GM10266 (cell line): ENCODE measurements at regions not wholly inside any gene's neighbourhood (a gene's known extent, or its start where the extent isn't known, plus 50 kb on each side); places are given as distances from the start of the nearest gene placed in this dataset.
A peak's percentile ranks its signal among the peaks of the same experiment; 100 is the strongest.
"Not testable (repeated sequence)": the region's sequence is repeated elsewhere in the genome, so short reads cannot be mapped to it uniquely, and the experiment has no call there.

Experiments used
- DNase-seq: peaks from one replicate; pipeline ENCODE4 v3.0.0; 2012; ENCODE audit errors: extremely low spot score
- CTCF ChIP-seq: IDR thresholded peaks from 2 replicates; pipeline ENCODE4 v1.5.1; 2012; ENCODE audit warnings: mild to moderate bottlenecking, low read depth; ENCODE audit not compliant: control insufficient read depth, insufficient read depth; ENCODE audit errors: missing control alignments

GRCh38 chr9:42368279-42368881 is 184.9 kb downstream of the SPATA31A6 start:
- not testable (repeated sequence) for DNase-seq

- DNase-seq: not testable (repeated sequence)
Observed at GRCh38 chr9:42370172-42370571, 186.7 kb downstream of the SPATA31A6 start.

DNA sequence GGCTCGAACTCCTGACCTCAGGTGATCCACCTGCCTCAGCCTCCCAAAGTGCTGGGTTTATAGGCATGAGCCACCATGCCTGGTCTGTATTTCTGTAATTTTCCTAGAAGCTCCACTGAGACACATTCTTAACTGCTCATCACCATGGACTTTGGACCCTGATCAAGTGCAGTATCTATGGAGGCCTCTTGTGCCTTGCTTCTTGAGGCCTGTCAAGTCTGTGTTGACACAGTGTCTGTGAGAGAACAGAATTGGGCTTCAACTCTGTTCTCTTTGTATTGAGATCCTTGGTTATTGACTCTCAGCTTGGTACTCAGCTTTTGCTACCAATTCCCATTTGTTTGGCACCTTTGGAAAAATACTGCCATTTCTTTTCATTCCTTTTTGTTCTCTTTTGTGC is 188.0 kb downstream of the SPATA31A6 start:
- not testable (repeated sequence) for DNase-seq

DNA sequence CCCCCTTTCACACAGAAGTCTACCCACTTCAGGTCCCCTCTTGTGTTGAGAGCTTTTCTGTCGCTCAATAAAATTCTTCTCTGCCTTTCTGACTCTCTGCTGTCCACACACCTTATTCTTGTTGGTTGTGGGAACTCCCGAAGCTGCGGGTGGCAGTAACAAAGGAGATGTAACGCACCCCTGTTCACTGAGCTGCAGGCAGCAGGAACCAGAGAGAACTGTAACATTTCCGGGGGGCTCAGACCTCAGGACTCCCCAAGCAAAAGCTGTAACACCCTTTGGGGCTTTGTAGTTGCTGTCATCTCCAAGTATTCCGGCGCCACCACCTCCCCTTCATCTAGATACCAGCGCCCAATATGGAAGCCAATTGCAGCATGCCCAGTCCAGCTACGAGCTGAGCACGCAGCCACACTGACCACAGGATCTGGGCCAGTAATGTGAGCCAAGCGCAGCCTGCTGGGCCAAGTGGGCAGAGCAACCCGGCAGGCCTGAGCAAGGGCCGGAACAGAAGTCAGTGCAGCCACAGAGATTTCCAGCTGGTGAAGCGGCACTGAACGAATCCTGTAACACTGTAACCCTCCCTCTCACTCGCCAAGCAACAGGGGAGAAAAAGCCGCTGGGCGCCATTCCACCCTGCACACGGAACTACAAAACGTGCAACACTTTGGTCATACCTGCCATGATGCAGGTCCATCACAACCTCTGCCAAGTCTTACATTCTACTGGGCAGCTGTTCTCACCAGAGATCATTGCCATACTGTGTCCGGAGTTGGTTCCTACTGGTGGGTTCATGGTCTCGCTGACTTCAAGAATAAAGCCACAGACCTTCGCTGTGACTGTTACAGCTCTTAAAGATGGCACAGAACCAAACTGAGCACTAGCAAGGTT is 194.3 kb downstream of the SPATA31A6 start:
- DNase-seq: not testable (repeated sequence)

- DNase-seq: no peak
- no peak for TF ChIP-seq CTCF
Observed at GRCh38 chr9:42378418-42378815, 195.0 kb downstream of the SPATA31A6 start.

- not testable (repeated sequence) for DNase-seq
Observed at GRCh38 chr9:42379602-42380001, 196.1 kb downstream of the SPATA31A6 start.

- DNase-seq: not testable (repeated sequence)
Observed at GRCh38 chr9:42384585-42384984, 201.1 kb downstream of the SPATA31A6 start.

GRCh38 chr9:42385574-42386120 is 202.2 kb downstream of the SPATA31A6 start:
- not testable (repeated sequence) for DNase-seq

- TF ChIP-seq CTCF: no peak
- peak; percentile 43 for DNase-seq
Observed at GRCh38 chr9:42386477-42386876, 203.0 kb downstream of the SPATA31A6 start.

GRCh38 chr9:42388146-42388690 is 204.8 kb downstream of the SPATA31A6 start:
- DNase-seq: peak; percentile 42
- TF ChIP-seq CTCF: no peak

DNA sequence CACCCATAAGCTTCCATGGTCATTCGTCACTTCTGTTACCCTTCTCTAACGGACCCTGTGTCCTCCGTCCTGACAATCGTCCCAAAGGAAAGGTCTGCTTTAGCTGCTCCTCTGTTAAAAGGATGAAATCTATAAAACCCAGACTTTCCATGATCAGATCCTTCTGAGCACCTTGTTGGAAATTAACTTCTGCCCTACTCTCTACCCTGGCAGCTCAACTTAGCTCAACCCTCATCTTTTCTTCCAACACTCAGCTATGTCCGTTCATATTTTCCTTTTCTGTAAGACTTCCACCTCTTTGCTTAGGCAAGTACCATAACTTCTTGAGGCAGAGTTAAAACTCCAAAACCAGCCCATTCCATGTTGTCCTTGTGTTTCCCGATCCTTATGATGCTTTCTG is 205.4 kb downstream of the SPATA31A6 start:
- no peak for TF ChIP-seq CTCF
- peak; percentile 40 for DNase-seq

- not testable (repeated sequence) for DNase-seq
Observed at GRCh38 chr9:42392773-42393455, 209.5 kb downstream of the SPATA31A6 start.
